GM19452 (cell line): ENCODE measurements at regions not wholly inside any gene's neighbourhood (a gene's known extent, or its start where the extent isn't known, plus 50 kb on each side); places are given as distances from the start of the nearest gene placed in this dataset.
"Not testable (repeated sequence)": the region's sequence is repeated elsewhere in the genome, so short reads cannot be mapped to it uniquely, and the experiment has no call there.

Experiments
- ATAC-seq: cut with Tn5 transposase; IDR thresholded peaks from one replicate; pipeline ENCODE4 v1.9.1; 2021; ENCODE audit not compliant: unreplicated experiment

DNA sequence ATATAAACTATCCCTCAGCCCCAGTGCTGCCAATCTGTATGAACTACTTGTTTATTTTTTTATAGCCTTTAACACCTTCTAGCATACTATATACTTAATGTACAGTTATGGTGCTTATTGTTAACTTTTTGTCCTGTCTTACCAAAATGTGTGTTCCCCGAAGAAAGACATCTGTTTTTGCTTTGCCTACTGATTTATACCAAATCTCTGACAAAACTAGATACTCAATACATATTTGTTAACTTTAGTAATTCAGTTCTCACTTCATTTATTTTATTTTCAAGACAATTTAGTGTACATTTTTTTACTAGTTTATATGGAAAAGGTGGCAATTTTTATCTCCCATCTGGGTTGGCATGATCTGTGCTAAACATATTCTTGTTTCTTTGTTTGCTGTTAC, 824.3 kb upstream of the ATXN8OS start:
- ATAC-seq: no peak

DNA sequence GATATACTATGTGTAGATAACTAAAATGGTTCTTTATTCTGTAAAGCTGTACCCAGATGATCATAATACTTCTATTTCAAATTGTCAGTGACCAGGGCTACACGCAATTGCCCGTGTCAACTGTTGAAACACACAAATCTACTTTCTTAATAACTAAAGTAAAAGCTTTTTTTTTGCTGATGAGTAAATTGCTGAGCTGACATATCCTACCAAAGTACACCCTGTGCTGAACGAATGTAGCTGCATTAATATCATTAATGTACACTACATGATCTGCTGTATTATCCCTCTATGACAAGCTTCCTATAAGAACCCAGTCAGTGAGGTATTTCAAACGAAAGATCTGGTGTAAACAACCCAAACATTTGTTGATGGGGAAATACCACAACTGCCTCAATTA, 827.2 kb upstream of the ATXN8OS start:
- ATAC-seq: no peak

DNA sequence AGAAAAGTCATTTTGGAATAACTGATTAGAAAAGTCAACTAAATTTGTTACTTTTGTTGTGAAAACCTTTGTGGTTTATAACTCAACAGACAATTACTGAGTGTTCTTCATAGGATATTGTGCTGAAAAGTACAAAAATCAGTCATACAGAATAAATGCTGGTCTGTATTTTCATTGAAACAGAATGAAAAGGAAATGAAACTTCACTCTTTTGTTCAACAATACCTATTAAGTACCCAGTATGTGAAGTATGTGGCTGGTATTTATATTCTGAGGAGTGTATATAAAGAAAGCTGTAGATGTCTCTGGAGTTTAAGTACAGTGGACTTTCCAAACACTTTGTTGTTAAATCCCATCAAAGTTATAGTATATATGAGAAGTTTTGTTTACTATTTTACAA, 828.4 kb upstream of the ATXN8OS start:
- ATAC-seq: no peak

DNA sequence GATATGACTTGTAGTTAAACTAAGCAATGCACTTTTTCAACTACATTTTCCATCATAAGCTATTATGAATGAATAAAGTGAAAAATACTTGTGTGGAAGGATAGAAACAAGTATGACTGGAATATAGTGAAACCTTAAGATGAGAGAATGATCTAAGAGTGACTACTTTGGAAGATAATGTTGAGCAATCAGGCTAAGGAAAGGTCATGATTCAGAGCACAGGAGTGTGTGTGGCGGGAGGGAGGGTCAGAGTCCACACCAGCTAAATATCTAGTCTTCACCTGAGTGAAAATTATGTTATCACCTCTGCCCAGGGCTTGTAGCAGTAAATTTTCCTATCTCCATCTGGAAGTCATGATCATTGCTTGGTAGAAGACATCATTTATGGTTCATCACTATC, 833.4 kb upstream of the ATXN8OS start:
- ATAC-seq: no peak

DNA sequence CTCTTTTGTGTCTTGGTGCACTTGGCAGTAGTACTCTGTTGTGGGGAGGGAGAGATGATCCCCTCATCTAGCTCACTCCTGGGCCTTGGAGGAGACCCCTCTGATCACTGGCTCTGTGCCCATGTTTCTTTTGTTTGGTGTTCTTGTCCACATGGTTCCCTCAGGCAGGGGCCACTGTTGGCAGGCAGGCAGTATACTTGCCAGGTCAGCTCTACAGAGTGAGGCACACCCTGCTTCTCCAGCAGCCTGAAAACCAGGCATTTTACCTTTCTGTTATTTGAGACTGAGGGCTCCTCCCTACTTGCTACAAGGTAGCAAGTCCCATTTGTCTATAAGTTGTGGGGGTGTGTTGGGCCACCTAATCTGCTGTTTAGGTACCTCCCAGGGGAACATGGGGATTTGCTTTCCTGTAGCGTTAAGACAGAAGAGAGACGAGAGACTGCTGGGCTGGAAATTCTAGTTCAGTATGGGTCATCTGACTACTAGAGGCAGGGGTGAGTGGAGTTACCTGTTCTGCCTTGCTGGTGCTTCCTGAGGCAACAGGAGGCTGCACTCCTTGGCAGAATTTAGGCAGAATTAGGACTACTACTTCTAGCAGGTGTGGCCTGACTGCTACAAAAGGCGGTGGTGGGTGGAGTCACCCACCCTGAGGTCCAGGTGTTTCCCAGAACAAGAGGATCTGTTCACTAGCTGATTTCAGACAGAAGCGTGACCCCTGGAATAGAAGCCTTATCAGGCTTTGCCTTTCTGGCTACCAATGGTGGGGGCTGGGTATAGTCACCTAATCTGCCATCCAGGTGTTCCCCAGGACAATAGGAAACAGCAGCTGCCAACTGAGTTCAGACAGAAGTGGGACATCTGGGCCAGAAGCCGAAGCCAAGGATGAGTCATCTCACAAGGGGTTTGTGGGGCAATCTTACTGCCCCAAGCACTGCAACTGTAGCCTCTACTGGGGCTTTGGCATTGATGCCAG, 843.0 kb upstream of the ATXN8OS start:
- no peak for ATAC-seq

DNA sequence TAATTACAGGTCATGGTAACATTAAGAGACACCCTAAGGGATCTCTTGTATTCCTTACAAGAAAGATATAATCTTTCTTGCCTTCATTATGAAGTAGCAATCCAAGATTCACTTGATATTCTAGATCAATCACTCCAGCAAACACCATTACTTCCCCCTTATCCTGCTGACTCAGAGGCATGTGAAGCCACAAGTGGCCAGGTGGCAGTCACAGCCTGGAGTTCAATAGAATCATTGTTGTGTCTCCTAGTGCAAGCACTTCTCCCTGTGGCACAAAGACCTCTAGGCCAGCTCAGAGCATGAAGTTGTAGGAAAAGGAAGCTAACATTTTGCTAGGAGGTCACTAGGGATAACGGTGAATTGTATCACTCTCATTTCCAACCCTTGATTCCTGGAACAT, 864.3 kb upstream of the ATXN8OS start:
- ATAC-seq: no peak

DNA sequence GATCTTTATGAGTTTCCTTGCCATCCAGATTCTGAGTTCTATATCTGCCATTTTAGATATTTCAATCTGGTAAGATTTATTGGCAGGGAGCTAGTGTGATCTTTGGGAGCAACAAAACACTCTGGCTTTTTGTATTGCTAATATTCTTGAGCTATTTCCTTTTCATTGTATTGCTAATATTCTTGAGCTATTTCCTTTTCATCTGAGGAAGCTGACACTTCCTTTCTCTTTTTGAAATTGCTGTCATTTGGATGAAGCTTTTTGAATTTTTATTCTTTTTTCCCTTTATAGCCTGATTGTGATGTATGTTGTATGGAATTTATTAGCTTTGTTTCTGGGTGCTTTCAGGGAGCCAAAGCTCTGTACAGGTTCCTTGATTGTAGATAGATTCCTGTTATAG, 873.5 kb upstream of the ATXN8OS start:
- no peak for ATAC-seq

DNA sequence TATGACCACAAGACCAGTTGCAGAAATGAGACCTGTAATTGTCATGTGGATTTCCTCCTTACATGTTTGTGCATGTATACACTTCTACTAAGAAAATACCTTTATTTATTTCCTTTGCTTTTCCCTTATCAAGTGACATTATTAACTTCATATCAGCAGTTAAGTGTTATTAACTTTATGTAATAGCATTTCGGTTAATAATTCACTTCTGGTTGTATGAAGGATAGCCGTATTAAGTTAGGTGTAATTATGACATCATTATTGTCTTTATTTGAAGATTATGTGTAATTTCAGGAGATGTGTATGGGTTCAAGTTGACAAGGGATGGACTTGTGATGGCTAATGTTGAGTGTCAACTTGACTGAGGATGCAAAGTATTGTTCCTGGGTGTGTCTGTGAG, 881.2 kb upstream of the ATXN8OS start:
- ATAC-seq: no peak

DNA sequence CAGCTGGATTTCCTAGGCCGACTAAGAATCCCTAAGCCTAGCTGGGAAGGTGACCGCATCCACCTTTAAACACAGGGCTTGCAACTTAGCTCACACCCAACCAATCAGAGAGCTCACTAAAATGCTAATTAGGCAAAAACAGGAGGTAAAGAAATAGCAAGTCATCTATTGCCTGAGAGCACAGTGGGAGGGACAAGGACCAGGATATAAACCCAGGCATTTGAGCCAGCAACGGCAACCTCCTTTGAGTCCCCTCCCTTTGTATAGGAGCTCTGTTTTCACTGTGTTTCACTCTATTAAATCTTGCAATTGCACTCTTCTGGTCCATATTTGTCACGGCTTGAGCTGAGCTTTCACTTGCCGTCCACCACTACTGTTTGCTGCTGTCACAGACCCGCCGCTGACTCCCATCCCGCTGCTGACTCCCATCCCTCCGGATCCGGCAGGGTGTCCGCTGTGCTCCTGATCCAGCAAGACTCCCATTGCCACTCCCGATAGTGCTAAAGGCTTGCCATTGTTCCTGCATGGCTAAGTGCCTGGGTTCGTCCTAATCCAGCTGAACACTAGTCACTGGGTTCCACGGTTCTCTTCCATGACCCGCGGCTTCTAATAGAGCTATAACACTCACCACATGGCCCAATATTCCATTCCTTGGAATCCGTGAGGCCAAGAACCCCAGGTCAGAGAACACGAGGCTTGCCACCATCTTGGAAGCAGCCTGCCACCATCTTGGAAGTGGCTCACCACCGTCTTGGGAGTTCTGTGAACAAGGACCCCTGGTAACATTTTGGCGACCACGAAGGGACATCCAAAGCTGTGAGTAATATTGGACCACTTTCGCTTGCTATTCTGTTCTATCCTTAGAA, 885.8 kb upstream of the ATXN8OS start:
- not testable (repeated sequence) for ATAC-seq

DNA sequence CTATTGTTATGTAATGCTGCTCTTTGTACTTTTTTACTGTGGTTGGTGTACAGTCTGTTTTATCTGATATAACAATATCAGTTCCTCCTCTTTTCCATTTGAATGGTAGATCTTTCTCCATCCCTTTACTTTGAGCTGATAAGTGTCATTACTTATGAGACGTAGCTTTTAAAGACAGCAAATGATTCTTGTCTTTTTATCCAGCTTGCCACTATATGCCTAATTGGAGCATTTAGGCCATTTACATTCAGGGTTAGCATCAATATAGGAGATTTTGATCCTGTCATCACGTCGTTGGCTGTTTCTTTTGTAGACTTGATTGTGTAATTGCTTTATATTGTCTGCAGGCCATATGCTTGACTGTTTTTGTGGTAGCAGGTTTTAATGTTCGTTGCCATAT, 894.2 kb upstream of the ATXN8OS start:
- ATAC-seq: no peak

DNA sequence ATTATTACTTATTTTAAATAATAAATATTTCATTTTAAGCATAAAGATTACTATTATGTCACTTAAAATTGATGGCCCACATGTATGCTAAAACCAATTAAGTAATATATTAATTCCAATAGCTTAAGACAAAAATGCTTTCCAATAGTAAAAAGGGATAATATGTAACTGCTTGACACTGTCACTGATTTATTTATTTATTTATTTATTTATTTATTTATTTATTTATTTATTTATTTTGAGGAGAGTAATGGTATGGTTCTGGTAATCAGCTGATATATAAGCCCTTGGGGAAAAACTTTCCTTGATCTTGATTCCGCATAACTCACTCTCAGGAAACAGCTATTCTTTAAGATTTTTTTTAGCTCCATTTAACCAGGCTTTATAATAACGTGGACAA, 903.0 kb upstream of the ATXN8OS start:
- ATAC-seq: no peak

DNA sequence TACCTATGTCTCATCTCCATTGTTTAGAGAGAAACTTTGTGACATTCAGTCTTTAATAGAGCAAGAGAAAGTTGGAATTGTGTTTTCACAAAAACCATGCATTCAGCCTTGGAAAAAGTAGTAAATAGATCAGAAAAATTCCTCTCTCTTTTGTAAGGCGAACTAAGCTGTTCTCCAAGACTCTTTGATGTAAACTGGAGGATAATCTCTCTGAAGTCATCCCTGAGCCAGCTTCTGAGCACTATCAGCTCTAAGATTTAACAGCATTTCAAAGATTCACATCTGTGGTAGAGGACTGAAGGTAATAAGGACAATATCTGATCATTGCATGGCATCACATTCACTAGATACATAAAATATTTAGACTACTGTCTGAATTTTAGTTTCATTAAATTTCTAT, 904.6 kb upstream of the ATXN8OS start:
- no peak for ATAC-seq

DNA sequence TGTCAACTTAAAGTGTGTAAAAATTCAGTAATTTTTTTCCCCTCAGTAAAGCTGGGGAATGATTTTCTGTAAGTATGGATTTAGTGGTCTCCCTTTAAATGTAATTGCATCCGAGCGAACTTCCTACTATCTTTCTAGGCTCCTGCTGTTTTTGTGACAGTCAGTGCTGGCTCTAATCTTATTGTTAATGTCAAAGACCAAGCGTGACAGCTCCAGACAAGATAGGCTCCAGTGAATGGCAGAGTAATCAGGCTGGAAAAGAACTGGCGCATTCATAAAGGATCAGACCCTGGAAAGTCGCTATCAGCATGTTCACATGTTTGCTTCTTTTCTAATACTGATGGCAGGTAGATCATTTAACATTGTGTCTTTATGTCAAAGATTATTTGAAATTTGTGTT, 908.0 kb upstream of the ATXN8OS start:
- ATAC-seq: no peak

DNA sequence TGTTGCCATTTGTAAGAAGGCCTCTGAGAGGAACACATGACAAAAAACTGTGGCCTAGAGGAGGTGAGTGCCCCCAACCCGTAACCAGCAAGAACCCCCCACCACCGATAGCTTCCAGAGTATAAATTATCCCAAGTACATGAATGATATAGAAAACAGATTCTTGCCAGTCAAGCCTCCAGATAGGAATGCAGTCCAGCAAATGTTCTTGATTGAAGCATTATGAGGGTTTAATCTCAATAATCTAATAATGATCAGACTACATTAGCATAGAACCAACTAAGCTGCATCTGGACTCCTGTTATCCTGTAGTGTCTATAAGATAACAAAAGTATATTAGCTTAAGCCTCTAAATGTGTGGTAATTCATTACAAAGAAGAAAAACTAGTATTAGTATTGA, 908.9 kb upstream of the ATXN8OS start:
- no peak for ATAC-seq

DNA sequence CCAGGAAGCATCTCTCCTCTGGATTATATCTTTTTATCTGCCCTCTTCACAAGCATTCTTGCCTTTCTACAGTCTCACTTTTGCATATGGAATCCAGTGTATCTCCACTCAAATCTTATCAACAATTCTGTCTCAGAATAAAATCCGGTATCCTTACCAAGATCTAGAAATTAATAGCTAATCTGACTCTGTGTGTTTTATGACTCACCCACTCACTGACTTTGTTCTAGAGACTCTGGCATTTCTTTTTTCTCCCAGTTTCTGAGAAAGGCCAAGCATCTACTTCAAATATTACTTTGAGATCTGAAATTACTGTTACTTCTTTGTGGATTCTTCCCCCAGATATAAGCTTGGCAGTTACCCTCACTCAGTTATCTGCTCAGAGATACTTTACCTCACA, 913.5 kb upstream of the ATXN8OS start:
- ATAC-seq: no peak

DNA sequence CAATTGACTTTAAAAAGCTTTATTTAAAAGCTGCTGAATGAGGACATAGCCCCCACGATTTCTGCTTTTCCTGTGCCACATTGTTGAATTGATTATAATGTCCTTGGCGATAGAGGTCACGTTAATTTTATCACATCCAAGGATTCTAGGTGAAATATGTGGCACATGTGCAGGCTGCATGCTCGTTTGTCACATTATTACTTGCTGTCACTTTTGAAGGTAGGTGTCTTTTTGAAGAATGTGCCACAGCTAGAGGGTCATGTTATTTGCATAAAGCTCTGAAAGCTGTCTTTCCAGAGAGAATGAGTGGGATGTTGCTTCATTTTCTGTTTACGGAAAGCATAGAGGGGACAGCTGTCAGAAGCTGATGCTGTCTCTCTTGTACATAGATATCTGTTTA, 927.6 kb upstream of the ATXN8OS start:
- ATAC-seq: no peak

DNA sequence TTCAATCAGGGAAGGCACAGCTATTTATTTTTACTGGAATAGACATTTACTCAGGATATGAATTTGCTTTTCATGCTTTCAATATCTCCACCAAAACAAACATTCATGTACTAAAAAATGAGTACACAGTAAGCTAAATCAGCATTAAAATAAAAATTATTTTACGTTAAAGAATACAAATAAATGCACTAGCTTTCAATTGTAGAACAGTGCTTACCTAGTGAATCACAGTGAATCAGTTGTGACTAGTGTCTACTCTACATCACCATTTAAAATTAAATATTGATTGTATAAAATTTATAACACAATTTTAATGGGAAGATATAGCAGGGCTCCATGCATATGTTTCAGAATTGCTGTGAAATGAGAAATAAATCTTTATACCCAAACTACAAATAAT, 929.6 kb upstream of the ATXN8OS start:
- ATAC-seq: no peak

DNA sequence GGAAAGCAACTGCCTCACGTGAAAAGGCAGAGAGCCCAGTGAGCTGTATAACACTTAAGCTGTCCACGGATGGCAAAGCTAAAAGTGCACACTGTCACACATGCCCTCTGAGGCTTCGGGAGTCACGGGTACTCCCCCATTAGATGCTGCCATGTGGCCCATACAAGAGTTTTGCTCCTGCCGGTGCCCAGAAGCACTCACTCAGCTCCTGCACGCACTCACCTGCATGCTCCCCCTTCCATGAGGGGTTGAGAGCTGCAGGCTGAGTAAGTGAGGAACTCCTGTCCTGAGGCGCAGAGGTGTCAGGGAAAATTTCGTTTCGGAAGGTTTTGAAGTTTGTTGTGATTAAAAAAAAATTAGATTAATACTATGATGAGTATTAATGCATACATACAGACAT, 939.2 kb upstream of the ATXN8OS start:
- ATAC-seq: no peak

DNA sequence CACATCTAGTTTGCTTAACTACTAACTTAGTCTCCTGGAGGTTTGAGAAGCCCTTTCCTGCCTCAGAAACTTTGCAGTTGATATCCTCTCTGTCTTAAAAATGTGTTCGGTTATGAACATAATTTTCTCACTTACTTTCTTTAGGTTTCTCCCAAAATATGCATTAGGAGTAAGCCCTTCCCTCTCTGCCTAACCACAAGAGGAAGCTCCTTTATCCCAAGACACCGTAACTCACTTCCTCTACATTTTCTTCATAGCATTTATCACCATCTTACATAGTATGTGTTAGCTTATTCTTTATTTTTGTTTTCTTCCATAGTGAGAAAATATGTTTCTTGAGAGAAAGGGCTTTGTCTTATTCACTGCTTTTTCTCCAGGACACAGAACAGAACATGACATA, 952.5 kb upstream of the ATXN8OS start:
- ATAC-seq: no peak

DNA sequence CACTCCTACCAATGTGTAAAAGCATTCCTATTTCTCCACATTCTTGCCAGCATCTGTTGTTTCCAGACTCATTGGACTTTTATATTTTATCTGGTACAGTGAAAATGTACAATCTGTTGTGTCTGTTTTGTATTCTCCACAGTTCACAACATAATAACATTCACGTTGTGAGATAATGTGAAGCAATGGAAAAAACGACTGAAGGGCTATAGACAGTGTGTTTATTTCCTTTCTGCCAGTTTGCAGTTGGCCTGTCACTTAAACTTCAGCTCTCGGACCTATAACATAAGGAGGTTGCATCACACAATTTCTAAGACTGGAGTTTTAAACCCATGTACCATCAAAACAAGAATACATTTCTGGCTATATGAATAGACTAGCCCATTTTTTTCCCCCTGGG, 965.5 kb upstream of the ATXN8OS start:
- ATAC-seq: no peak

DNA sequence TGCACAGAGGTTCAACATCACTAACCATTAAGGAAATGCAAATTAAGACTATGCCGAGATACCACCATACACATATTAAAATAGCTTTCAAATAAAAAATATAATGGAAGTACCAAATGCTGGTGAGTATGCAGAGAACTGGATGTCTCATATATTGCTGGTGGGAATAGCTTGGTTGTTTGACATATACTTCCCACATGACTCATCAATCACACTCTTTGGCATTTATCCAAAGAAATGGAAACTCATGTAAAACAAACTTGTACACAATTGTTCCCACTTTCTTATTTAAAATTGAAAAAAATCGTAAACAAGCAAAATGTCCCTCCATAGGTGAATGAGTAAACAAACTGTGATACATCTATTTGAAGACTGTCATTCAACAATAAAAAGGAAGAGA, 982.6 kb upstream of the ATXN8OS start:
- ATAC-seq: no peak

DNA sequence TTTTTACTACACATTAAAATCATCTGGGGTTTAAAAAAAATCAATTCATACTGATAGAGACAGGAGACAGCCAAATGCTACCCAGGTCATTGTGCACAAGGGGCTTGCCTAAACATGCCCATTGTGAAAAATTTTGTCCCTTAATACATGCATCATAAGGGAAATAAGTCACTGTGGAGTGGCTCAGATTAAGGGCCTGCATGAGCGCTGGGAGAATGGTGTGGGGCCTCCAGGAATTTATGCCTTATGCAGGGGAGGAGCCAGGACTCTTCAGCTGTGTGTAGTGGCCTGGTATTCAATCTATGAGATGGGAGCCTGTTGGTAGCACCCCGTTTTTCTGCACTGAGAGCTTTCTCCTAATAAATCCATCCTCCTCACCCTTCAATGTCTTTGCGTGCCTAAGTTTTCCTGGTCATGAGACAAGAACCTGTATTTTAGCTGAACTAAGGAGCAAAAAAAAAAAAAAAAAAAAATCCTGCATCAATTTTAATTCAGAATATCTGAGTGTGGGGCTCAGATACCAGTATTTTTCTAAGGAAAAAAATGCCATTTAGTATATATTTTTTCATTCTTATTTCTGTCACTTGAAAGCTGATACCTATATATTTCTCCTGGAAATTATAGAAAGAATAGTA, 997.6 kb upstream of the ATXN8OS start:
- no peak for ATAC-seq
